ENCODE measurements at regions not wholly inside any gene's neighbourhood (a gene's known extent, or its start where the extent isn't known, plus 50 kb on each side); places are given as distances from the start of the nearest gene placed in this dataset.

- DNase-seq (ENCODE audit: low spot score): no peak
- in situ Hi-C loops (cut with MboI; ENCODE audit: low pct_unique_long_range_greater_than_20kb, low sequenced_read_pairs, unreplicated experiment): no loop called here
- TF ChIP-seq CTCF (IDR thresholded peaks at IDR 0.05; ENCODE audit: extremely low read depth, insufficient read depth, missing control alignments): no peak
Measured at GRCh38 chr1:67580691-67581403, 104.2 kb upstream of the GADD45A start.

- DNase-seq (ENCODE audit: low spot score): no peak
- no peak for TF ChIP-seq CTCF (IDR thresholded peaks at IDR 0.05; ENCODE audit: extremely low read depth, insufficient read depth, missing control alignments)
- in situ Hi-C loops (cut with MboI; ENCODE audit: low pct_unique_long_range_greater_than_20kb, low sequenced_read_pairs, unreplicated experiment): no loop called here
Measured at GRCh38 chr1:67582625-67583461, 102.2 kb upstream of the GADD45A start.

GRCh38 chr1:67583462-67583950 lies 101.5 kb upstream of the GADD45A start:
- TF ChIP-seq CTCF (IDR thresholded peaks at IDR 0.05; ENCODE audit: extremely low read depth, insufficient read depth, missing control alignments): no peak
- DNase-seq (ENCODE audit: low spot score): no peak

GRCh38 chr1:67584938-67585337 lies 100.1 kb upstream of the GADD45A start:
- DNase-seq (ENCODE audit: low spot score): no peak
- in situ Hi-C loops (cut with MboI; ENCODE audit: low pct_unique_long_range_greater_than_20kb, low sequenced_read_pairs, unreplicated experiment): no loop called here
- no peak for TF ChIP-seq CTCF (IDR thresholded peaks at IDR 0.05; ENCODE audit: extremely low read depth, insufficient read depth, missing control alignments)

More at GRCh38 chr1:67583462-67583950, 101.5 kb upstream of the GADD45A start:
- in situ Hi-C loops (cut with MboI; ENCODE audit: low pct_unique_long_range_greater_than_20kb, low sequenced_read_pairs, unreplicated experiment): no loop called here

- TF ChIP-seq CTCF (IDR thresholded peaks at IDR 0.05; ENCODE audit: extremely low read depth, insufficient read depth, missing control alignments): no peak
- in situ Hi-C loops (cut with MboI; ENCODE audit: low pct_unique_long_range_greater_than_20kb, low sequenced_read_pairs, unreplicated experiment): no loop called here
Measured at GRCh38 chr1:67586596-67586995, 98.4 kb upstream of the GADD45A start.

GRCh38 chr1:67588178-67588855 lies 96.7 kb upstream of the GADD45A start:
- DNase-seq (ENCODE audit: low spot score): no peak
- TF ChIP-seq CTCF (IDR thresholded peaks at IDR 0.05; ENCODE audit: extremely low read depth, insufficient read depth, missing control alignments): no peak
- in situ Hi-C loops (cut with MboI; ENCODE audit: low pct_unique_long_range_greater_than_20kb, low sequenced_read_pairs, unreplicated experiment): no loop called here

More at GRCh38 chr1:67586596-67586995, 98.4 kb upstream of the GADD45A start:
- DNase-seq (ENCODE audit: low spot score): no peak
